ENCODE measurements at regions not wholly inside any gene's neighbourhood (a gene's known extent, or its start where the extent isn't known, plus 50 kb on each side); places are given as distances from the start of the nearest gene placed in this dataset.
"Not testable (repeated sequence)": the region's sequence is repeated elsewhere in the genome, so short reads cannot be mapped to it uniquely, and the experiment has no call there.

DNA sequence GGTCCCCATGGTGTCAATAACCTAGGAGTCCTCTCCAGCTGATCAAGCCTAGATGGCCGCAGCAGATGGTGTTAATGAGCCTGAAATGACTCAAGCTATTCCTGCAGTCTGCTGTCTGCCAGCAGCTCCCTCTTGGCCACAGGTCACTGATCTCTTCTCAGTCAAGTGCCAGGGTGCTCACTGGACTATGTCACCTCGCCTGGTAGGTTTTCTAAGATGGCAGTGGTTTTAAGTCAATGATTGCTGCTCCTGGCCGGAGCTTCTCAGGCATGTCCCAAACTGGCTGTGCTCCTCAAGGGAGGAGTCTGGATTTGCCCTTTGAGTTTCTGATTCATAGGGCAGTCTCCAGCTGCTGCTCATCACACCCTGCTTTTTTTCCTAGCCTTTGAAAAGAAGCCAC is 58.6 kb upstream of the SHISA6 start:
- no peak for DNase-seq (ENCODE audit: low read depth)
- no peak overlapping the region for H3K4me3 ChIP-seq (ENCODE audit: low read depth, low read length)
- TF ChIP-seq, protein P1, sequence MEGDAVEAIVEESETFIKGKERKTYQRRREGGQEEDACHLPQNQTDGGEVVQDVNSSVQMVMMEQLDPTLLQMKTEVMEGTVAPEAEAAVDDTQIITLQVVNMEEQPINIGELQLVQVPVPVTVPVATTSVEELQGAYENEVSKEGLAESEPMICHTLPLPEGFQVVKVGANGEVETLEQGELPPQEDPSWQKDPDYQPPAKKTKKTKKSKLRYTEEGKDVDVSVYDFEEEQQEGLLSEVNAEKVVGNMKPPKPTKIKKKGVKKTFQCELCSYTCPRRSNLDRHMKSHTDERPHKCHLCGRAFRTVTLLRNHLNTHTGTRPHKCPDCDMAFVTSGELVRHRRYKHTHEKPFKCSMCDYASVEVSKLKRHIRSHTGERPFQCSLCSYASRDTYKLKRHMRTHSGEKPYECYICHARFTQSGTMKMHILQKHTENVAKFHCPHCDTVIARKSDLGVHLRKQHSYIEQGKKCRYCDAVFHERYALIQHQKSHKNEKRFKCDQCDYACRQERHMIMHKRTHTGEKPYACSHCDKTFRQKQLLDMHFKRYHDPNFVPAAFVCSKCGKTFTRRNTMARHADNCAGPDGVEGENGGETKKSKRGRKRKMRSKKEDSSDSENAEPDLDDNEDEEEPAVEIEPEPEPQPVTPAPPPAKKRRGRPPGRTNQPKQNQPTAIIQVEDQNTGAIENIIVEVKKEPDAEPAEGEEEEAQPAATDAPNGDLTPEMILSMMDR (IDR thresholded peaks at IDR 0.05; ENCODE audit: insufficient read depth, low read depth, low read length, missing control alignments) = no peak

DNA sequence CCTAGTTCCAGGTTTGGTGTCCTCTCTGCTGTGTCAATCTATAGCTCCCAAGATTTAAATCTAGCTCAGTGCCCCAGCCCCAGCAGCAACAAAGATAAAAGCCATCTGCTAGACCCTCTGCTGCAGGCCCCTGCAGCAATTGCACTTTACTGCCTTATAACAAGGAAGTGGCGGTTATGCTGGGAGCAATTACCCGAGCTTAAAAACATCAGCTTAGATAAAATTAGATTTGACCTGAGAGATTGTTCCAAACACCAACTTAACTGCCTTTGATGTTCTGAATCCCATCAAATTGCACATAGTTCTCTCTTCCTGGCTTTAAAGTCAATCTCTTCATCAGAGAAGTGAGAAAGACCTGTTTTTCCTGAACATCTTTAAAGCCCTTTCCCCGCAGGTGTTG is 62.4 kb upstream of the SHISA6 start:
- TF ChIP-seq, protein P1 (IDR thresholded peaks at IDR 0.05; ENCODE audit: insufficient read depth, low read depth, low read length, missing control alignments) = no peak
- H3K4me3 ChIP-seq (ENCODE audit: low read depth, low read length) = no peak overlapping the region
- no peak for DNase-seq (ENCODE audit: low read depth)

DNA sequence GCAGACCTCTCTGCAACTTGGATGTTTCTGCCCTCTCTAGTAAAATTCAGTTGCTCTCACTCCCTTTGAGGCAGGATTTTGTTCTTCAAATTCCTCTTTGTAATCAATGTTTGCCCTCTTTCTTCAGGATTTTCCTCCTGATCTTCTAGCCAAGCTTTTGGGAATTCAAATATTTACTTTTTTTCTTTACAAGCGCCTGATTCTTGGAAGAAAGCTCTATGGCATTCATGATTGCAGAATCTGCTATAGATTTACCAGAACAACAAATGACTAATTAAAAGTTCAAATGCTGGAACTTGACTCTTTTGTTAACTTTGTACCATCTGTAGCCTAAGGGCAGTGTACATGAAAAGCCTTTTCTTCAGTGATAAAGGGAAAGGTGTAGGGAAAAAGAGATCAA is 63.7 kb upstream of the SHISA6 start:
- DNase-seq (ENCODE audit: low read depth) = no peak
- no peak overlapping the region for H3K4me3 ChIP-seq (ENCODE audit: low read depth, low read length)
- TF ChIP-seq, protein P1 (IDR thresholded peaks at IDR 0.05; ENCODE audit: insufficient read depth, low read depth, low read length, missing control alignments) = no peak

DNA sequence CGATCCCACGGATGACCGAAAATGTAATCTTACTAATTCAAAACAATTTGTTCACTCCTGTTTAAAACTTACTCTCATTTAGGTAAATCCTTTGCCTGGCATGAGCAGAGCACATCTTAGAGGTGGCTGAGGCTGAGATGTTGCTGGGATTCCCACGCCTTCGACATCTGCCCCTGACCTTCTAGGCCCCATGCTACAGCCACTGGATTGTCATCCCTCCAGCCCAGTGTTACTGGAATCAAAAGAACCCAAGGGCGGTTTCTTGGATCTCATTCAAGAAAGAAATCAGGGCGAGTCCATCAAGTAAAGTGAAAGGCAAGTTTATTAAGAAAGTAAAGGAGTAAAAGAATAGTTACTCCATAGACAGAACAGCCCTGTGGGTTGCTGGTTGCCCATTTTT is 64.5 kb upstream of the SHISA6 start:
- no peak for DNase-seq (ENCODE audit: low read depth)
- H3K4me3 ChIP-seq (ENCODE audit: low read depth, low read length) = no peak overlapping the region
- TF ChIP-seq, protein P1 (IDR thresholded peaks at IDR 0.05; ENCODE audit: insufficient read depth, low read depth, low read length, missing control alignments) = no peak

DNA sequence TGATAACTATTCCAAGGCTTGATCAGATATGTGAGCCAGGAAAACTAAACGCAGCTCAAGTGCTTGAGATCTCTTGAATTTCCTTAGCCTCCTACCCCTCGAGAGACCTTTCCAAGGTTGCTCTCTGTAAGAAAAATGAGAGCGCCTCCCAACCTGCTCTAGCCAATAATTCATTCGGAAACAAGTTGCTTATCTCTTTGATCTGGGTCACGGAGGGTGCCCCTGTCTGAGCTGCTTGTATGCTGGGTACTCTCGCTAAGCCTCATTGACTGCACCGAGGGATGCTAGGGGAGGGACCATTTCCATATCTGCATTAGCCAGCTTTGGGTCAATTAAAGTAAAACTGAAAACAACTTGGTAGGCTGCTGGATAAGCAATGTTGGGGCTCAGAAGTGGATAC is 70.1 kb upstream of the SHISA6 start:
- H3K4me3 ChIP-seq (ENCODE audit: low read depth, low read length) = no peak overlapping the region
- no peak for DNase-seq (ENCODE audit: low read depth)
- TF ChIP-seq, protein P1 (IDR thresholded peaks at IDR 0.05; ENCODE audit: insufficient read depth, low read depth, low read length, missing control alignments) = no peak

DNA sequence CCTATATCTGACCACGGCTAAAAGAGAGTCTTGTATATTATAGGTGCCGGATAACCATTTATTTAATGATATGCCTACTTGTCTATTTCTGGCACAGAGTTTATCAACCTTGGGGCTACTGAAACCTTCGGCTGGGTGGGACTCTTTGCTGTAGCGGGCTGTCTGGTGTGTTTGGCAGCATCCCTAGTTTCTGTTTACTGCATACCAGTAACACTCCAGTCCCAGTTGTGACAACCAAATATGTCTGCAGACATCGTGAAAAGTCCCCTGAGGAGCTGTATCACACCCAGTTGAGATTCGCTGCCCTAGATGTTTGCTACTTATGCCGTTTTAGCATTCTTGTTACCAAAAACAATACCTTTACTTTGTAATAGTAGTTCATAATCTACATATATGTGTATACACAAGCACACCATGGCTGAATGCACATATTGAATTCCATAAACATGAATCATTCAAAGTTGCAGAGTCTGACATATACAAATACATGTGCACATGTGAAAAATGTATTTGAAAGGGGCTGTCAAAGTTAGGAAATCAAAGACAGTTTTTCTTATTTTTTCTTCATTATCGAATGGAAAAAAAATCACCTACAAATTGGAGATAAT is 89.1 kb upstream of the SHISA6 start:
- no peak overlapping the region for H3K4me3 ChIP-seq (ENCODE audit: low read depth, low read length)
- DNase-seq (ENCODE audit: low read depth) = no peak
- TF ChIP-seq, protein P1 (IDR thresholded peaks at IDR 0.05; ENCODE audit: insufficient read depth, low read depth, low read length, missing control alignments) = no peak

DNA sequence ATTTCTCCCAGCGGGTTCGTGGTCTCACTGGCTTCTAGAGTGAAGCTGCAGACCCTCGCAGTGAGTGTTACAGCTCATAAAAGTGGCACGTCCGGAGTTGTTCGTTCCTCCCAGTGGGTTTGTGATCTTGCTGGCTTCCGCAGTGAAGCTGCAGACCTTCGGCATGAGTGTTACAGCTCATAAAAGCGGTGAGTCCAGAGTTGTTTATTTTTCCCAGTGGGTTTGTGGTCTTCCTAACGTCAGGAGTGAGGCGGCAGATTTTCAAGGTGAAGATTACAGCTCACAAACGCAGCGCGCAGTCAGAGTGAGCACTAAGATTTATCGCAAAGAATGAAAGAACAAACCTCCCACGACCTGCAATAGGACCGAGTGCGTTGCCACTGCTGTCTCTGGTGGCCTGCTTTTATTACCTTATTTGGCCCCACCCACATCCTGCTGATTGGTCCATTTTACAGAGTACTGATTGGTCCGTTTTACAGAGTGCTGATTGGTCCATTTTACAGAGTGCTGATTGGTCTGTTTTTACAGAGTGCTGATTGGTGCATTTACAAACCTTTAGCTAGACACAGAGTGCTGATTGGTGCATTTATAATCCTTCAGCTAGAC is 90.0 kb upstream of the SHISA6 start:
- H3K4me3 ChIP-seq (ENCODE audit: low read depth, low read length); DNase-seq (ENCODE audit: low read depth): not testable (repeated sequence)

All from GM12865 (cell line).